HG03108 (cell line): ENCODE measurements at regions not wholly inside any gene's neighbourhood (a gene's known extent, or its start where the extent isn't known, plus 50 kb on each side); places are given as distances from the start of the nearest gene placed in this dataset.

Experiments used
- ATAC-seq: cut with Tn5 transposase; IDR thresholded peaks from one replicate; pipeline ENCODE4 v1.9.1; 2021; ENCODE audit warnings: moderate library complexity; ENCODE audit not compliant: unreplicated experiment

DNA sequence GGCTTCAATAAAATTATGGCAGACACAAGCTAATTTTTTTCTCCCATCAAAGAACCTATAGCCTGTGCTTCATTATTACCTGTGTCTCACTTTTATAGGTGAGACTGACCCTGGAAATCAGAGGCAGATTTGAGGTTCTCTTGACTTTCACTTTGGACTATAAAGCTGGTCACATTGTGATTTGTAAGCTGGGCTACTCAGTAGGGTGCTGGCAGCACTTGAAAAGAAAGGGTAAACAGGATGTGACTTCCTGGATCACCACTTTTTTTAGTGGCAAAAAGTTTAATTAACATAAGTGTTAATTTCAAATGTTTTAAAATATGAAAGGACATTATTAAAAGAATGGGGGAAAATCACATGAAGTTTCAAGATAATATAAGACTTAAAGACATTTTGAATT is 50.6 kb upstream of the GATB start:
- ATAC-seq, result no peak
